NT2/D1 (cell line): ENCODE measurements at regions not wholly inside any gene's neighbourhood (a gene's known extent, or its start where the extent isn't known, plus 50 kb on each side); places are given as distances from the start of the nearest gene placed in this dataset.

Experiments used
- DNase-seq: peaks from one replicate; pipeline ENCODE4 v3.0.0-alpha.2; 2011; ENCODE audit warnings: low read depth, low spot score
- H3K27me3 ChIP-seq: 2 replicates; pipeline ENCODE4 v1.6.0; 2011; ENCODE audit warnings: mild to moderate bottlenecking; ENCODE audit not compliant: insufficient read length, insufficient read depth
- H3K36me3 ChIP-seq: 2 replicates; pipeline ENCODE4 v1.6.1; 2011; ENCODE audit warnings: mild to moderate bottlenecking, low read length, mixed read lengths; ENCODE audit not compliant: insufficient read depth, insufficient read length
- H3K4me1 ChIP-seq: 2 replicates; pipeline ENCODE4 v1.5.1; 2011; ENCODE audit not compliant: insufficient read depth, insufficient read length
- H3K4me3 ChIP-seq: 2 replicates; pipeline ENCODE4 v1.5.1; 2011; ENCODE audit warnings: low read depth; ENCODE audit not compliant: insufficient read length
- H3K9ac ChIP-seq: 2 replicates; pipeline ENCODE4 v1.6.0; 2011; ENCODE audit warnings: low read depth; ENCODE audit not compliant: insufficient read length
- H3K9me3 ChIP-seq: 2 replicates; pipeline ENCODE4 v1.5.1; 2011; ENCODE audit warnings: mild to moderate bottlenecking, low read length; ENCODE audit not compliant: insufficient read depth
- SUZ12 ChIP-seq: IDR thresholded peaks from 2 replicates; pipeline ENCODE4 v1.6.1; 2011; ENCODE audit not compliant: insufficient read length, insufficient read depth; ENCODE audit errors: extremely low read depth
- YY1 ChIP-seq: IDR thresholded peaks from 2 replicates; pipeline ENCODE4 v1.6.1; 2011; ENCODE audit not compliant: insufficient read length, insufficient read depth
- ZNF274 ChIP-seq: IDR thresholded peaks from 2 replicates; pipeline ENCODE4 v1.6.1; 2011; ENCODE audit warnings: mild to moderate bottlenecking, low read depth, low read length

DNA sequence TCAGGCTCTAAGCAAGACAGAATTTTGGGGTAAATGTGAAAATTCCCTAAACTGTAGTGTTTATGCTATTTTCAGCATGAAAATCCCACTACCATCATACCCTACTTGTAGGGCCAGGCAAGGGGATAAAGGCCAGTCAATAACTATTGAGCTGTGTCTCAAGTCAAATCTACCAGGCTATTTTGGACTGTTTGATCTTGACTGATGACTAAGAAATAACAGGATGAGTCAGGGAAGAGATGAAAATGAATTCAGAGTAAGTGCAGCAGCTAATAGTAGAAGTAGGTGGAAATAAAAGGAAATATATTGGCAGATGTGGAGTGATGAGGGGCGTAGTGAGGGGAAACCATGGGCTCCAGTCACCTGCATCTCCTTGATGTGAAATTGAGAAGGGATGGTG lies 225.8 kb upstream of the PHYHIPL start:
- DNase-seq = no peak
- no peaks in the 10 kb centered on the region for H3K36me3 ChIP-seq
- no peaks in the 10 kb centered on the region for H3K9me3 ChIP-seq
- H3K27me3 ChIP-seq = no peaks in the 10 kb centered on the region
- no peak overlapping the region for H3K4me3 ChIP-seq
- H3K9ac ChIP-seq = no peak overlapping the region
- H3K4me1 ChIP-seq = no peaks in the 10 kb centered on the region
- TF ChIP-seq YY1 (no peak), ZNF274 (no peak), SUZ12 (no peak)

DNA sequence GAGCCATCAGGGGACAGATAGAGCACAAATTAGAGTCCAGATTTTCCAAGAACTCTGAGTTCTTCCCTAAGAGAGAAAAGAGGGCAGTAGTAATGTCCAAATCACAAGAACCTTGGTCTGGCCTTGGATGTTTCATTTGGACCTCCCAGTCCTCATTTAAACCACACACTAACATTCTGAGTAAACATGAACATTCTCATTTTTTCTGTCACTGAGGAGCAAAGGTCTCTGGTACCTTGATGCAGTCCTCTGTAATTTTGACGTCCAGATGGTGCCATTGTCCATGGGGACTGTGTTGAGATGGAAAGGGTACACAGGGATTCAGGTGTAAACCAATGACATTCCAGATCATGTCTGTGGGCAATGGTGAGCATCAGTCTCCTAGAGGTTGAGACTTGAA lies 225.4 kb upstream of the PHYHIPL start:
- Histone ChIP-seq H3K9ac (no peak overlapping the region), H3K27me3 (no peaks in the 10 kb centered on the region), H3K4me3 (no peak overlapping the region), H3K9me3 (no peaks in the 10 kb centered on the region), H3K36me3 (no peaks in the 10 kb centered on the region), H3K4me1 (no peaks in the 10 kb centered on the region)
- TF ChIP-seq ZNF274 (no peak), YY1 (no peak), SUZ12 (no peak)
- no peak for DNase-seq

DNA sequence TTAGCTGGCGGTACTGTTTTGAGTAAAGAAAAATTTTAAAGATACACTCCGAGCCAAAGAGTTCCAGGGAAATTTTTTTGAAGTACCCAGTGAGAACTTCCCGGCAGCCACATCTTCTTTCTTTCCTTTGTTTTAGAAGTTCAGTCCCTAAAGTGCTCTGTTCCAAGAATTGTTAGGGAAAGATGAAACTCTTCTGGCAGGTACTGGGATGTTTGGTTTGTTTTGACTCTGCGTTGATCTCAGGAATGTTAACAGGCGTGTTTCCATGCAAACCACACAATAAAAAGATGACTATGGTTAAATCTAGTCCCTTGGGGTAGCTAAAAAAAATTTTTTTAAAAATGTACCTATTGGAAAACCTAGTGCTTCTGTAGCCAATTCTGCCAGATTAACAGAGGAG lies 224.7 kb upstream of the PHYHIPL start:
- Histone ChIP-seq H3K9ac (no peak overlapping the region), H3K9me3 (no peaks in the 10 kb centered on the region), H3K27me3 (no peaks in the 10 kb centered on the region), H3K4me1 (no peaks in the 10 kb centered on the region), H3K4me3 (no peak overlapping the region), H3K36me3 (no peaks in the 10 kb centered on the region)
- no peak for TF ChIP-seq ZNF274
- no peak for DNase-seq

DNA sequence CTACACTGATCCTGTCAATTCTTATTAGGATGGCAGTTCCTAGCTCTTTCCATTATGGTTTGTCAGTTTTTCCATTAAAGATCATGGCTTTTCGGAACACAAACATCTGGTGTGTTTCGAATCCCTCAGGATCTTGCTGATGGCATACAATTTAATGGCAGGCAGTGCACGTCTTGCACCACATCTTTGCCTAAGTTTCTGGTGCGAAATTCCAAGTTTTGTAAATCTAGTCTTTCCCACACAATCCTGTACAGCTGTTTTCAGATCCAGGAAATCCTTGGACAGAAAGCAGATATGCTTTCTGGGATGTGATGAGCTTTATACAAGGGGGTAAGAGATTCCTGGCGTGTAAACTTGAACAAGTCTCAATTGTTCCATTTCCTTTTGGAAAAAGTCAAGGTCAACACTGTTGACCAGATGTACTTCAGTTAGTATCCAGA lies 224.3 kb upstream of the PHYHIPL start:
- Histone ChIP-seq H3K9me3 (no peaks in the 10 kb centered on the region), H3K9ac (no peak overlapping the region), H3K27me3 (no peaks in the 10 kb centered on the region), H3K4me3 (no peak overlapping the region), H3K4me1 (no peaks in the 10 kb centered on the region), H3K36me3 (no peaks in the 10 kb centered on the region)
- no peak for TF ChIP-seq ZNF274
- TF ChIP-seq YY1 = no peak
- TF ChIP-seq SUZ12 = no peak
- DNase-seq = no peak

DNA sequence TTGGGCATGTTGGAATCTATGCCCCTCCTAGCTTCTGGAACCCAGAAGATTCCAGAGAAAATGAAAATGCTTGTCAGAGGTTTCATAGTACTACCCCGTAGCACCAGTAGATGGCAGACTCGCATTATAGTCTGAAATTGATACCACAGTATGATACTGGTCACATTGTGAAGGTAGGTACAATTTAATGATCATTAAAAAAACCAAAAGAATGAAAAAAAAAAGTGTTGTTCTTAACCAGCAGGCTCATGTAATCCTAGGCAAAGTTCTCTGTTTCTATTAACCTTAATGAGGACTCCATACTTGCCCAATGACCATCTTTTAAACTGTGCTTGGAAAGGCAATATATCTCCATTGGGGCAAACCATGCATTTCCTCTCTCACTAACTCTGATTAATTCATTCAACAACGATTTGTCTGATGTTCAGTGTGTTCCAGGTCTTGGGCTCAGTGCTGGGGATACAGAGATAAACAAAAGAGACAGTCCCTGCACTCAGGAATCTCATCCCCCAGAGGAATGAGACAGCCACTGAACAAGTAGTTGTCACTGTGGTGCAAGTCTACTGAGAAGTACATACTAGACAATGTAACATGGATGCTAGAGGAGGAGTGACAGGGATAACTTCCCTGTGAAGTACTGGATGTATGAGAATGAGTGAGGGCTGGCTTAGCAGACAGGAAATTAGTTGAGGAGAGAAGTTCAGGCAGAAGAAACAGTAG lies 223.5 kb upstream of the PHYHIPL start:
- TF ChIP-seq ZNF274 (no peak), SUZ12 (no peak), YY1 (no peak)
- no peak overlapping the region for H3K9ac ChIP-seq
- no peaks in the 10 kb centered on the region for H3K4me1 ChIP-seq
- no peak for DNase-seq
- no peaks in the 10 kb centered on the region for H3K9me3 ChIP-seq
- no peaks in the 10 kb centered on the region for H3K36me3 ChIP-seq
- no peaks in the 10 kb centered on the region for H3K27me3 ChIP-seq
- H3K4me3 ChIP-seq = no peak overlapping the region

DNA sequence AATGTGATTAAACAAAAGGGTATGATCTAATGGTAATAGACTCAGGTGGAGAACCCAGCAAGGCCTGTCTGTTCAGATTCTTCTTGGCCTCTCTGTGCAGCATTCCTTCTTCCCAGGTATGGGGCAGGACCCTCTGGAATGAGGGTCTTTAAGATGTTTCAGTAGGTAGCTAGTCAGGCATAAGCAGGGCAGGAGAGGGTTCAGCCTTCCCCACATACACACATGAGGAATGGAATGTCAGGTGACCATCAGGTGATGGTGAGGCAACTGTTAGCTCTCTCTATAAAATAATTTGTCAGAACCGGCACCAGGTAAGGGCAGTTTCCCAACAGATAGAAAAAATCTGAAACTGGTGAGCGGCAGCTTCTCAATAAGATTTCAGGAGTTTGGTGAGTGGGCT lies 222.3 kb upstream of the PHYHIPL start:
- no peaks in the 10 kb centered on the region for H3K36me3 ChIP-seq
- H3K4me3 ChIP-seq = no peak overlapping the region
- no peak for DNase-seq
- TF ChIP-seq YY1 (no peak), SUZ12 (no peak), ZNF274 (no peak)
- no peaks in the 10 kb centered on the region for H3K27me3 ChIP-seq
- no peaks in the 10 kb centered on the region for H3K4me1 ChIP-seq
- no peak overlapping the region for H3K9ac ChIP-seq
- H3K9me3 ChIP-seq = no peaks in the 10 kb centered on the region

DNA sequence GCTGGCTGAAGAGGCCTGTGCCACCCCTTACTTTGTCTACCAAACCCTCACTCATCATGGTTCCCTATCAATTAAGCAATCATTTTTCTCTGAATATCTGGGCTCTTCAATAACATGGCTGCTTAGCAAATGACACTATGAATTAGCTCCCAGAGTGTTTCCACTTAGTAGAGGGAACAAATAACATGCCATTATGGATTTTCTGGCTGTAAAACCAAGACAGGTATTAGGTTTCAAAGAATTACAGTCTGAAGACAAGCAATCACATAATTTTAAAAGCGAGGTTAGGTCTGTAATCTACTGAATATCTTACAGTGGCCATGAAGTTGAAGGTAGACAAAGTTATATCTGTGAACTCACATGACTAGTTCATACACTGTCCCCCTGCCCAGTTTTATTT lies 220.8 kb upstream of the PHYHIPL start:
- no peak overlapping the region for H3K9ac ChIP-seq

More for the DNA sequence above, 220.8 kb upstream of the PHYHIPL start:
- Histone ChIP-seq H3K4me1 (no peaks in the 10 kb centered on the region), H3K4me3 (no peak overlapping the region), H3K9me3 (no peaks in the 10 kb centered on the region), H3K27me3 (no peaks in the 10 kb centered on the region), H3K36me3 (no peaks in the 10 kb centered on the region)
- no peak for DNase-seq
- TF ChIP-seq SUZ12 (no peak), YY1 (no peak), ZNF274 (no peak)
